ENCODE measurements at regions not wholly inside any gene's neighbourhood (a gene's known extent, or its start where the extent isn't known, plus 50 kb on each side); places are given as distances from the start of the nearest gene placed in this dataset.

GRCh38 chr14:86712176-86712575, 1182.2 kb downstream of the FLRT2 start:
- no peaks in the 10 kb centered on the region for H3K36me3 ChIP-seq (ENCODE audit: control insufficient read depth in 4 of 4, insufficient read depth in 3 of 4, low read depth in 1 of 4, low read length in 3 of 4)
- H3K9ac ChIP-seq (ENCODE audit: low read depth in 1 of 2, low read length in 2 of 2): no peak overlapping the region
- H3K4me1 ChIP-seq (ENCODE audit: control insufficient read depth in 4 of 4, insufficient read depth in 4 of 4, low read length in 3 of 4): peaks cover 1 to 20% (median 12%) of the 10 kb centered on the region in 4 donors
- DNase-seq (ENCODE audit: low spot score): no peak
- H3K9me3 ChIP-seq (ENCODE audit: control insufficient read depth in 4 of 4, low read length in 3 of 4): no peaks in the 10 kb centered on the region
- no peak overlapping the region for H3K27ac ChIP-seq (ENCODE audit: low read depth in 1 of 2, low read length in 2 of 2)
- 89% methylated on average over 1 of the region's 1 CpG for WGBS
- no peak for TF ChIP-seq JUND (IDR thresholded peaks at IDR 0.05)
- TF ChIP-seq HNF4A (conservative IDR thresholded peaks at IDR 0.05): no peak
- TF ChIP-seq, protein P1, sequence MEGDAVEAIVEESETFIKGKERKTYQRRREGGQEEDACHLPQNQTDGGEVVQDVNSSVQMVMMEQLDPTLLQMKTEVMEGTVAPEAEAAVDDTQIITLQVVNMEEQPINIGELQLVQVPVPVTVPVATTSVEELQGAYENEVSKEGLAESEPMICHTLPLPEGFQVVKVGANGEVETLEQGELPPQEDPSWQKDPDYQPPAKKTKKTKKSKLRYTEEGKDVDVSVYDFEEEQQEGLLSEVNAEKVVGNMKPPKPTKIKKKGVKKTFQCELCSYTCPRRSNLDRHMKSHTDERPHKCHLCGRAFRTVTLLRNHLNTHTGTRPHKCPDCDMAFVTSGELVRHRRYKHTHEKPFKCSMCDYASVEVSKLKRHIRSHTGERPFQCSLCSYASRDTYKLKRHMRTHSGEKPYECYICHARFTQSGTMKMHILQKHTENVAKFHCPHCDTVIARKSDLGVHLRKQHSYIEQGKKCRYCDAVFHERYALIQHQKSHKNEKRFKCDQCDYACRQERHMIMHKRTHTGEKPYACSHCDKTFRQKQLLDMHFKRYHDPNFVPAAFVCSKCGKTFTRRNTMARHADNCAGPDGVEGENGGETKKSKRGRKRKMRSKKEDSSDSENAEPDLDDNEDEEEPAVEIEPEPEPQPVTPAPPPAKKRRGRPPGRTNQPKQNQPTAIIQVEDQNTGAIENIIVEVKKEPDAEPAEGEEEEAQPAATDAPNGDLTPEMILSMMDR (IDR thresholded peaks at IDR 0.05; ENCODE audit: low read depth, low read length, missing input control): no peak
- TF ChIP-seq RXRA (IDR thresholded peaks at IDR 0.05): no peak
- TF ChIP-seq, protein P2, sequence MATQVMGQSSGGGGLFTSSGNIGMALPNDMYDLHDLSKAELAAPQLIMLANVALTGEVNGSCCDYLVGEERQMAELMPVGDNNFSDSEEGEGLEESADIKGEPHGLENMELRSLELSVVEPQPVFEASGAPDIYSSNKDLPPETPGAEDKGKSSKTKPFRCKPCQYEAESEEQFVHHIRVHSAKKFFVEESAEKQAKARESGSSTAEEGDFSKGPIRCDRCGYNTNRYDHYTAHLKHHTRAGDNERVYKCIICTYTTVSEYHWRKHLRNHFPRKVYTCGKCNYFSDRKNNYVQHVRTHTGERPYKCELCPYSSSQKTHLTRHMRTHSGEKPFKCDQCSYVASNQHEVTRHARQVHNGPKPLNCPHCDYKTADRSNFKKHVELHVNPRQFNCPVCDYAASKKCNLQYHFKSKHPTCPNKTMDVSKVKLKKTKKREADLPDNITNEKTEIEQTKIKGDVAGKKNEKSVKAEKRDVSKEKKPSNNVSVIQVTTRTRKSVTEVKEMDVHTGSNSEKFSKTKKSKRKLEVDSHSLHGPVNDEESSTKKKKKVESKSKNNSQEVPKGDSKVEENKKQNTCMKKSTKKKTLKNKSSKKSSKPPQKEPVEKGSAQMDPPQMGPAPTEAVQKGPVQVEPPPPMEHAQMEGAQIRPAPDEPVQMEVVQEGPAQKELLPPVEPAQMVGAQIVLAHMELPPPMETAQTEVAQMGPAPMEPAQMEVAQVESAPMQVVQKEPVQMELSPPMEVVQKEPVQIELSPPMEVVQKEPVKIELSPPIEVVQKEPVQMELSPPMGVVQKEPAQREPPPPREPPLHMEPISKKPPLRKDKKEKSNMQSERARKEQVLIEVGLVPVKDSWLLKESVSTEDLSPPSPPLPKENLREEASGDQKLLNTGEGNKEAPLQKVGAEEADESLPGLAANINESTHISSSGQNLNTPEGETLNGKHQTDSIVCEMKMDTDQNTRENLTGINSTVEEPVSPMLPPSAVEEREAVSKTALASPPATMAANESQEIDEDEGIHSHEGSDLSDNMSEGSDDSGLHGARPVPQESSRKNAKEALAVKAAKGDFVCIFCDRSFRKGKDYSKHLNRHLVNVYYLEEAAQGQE (IDR thresholded peaks at IDR 0.05): no peak
- no peak for TF ChIP-seq HNF4G (IDR thresholded peaks at IDR 0.05)
- TF ChIP-seq ZBTB33 (IDR thresholded peaks at IDR 0.05): no peak
- no peak for TF ChIP-seq SP1 (IDR thresholded peaks at IDR 0.05)
- no peaks in the 10 kb centered on the region for H3K27me3 ChIP-seq (ENCODE audit: control insufficient read depth in 4 of 4, insufficient read depth in 4 of 4, low read length in 3 of 4)
- H3K4me3 ChIP-seq (ENCODE audit: low read depth in 1 of 3, low read length in 3 of 3): no peak overlapping the region

DNA sequence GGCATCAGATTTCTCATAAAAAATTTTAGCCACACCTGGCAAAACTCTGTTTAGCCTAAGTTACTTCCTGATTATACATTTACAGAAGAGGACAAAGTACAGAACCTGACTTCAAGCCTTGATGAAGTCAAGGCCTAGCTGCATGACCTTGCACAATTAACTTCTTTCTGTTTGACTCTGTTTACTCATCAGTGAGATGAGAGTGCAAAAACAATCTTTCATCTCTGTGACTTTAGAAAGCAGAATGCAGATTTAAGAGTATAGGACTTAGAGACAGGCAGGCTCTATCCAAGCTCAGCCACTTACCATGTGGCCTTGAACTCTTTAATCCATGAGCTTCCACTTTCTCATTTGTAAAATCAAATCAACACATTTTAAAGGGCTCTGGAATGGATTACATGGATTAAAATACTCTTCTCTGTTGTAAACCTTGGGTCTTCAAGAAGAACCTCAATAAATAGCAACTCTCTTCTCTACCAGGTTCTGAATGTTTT, 1178.9 kb downstream of the FLRT2 start:
- Histone ChIP-seq H3K9ac (ENCODE audit: low read depth in 1 of 2, low read length in 2 of 2) (no peak overlapping the region), H3K27ac (ENCODE audit: low read depth in 1 of 2, low read length in 2 of 2) (peak overlapping the region; percentile 31 to 38), H3K9me3 (ENCODE audit: control insufficient read depth in 4 of 4, low read length in 3 of 4) (no peaks in the 10 kb centered on the region), H3K36me3 (ENCODE audit: control insufficient read depth in 4 of 4, insufficient read depth in 3 of 4, low read depth in 1 of 4, low read length in 3 of 4) (no peaks in the 10 kb centered on the region), H3K4me3 (ENCODE audit: low read depth in 1 of 3, low read length in 3 of 3) (no peak overlapping the region), H3K27me3 (ENCODE audit: control insufficient read depth in 4 of 4, insufficient read depth in 4 of 4, low read length in 3 of 4) (no peaks in the 10 kb centered on the region), H3K4me1 (ENCODE audit: control insufficient read depth in 4 of 4, insufficient read depth in 4 of 4, low read length in 3 of 4) (peaks cover 1 to 20% (median 12%) of the 10 kb centered on the region in 4 donors)
- no peak for DNase-seq (ENCODE audit: low spot score)
- TF ChIP-seq JUND (IDR thresholded peaks at IDR 0.05) (peak; percentile 41 to 67), YY1 (IDR thresholded peaks at IDR 0.05) (peak; percentile 13), EGR1 (IDR thresholded peaks at IDR 0.05; ENCODE audit: low read depth in 2 of 2) (no peak), RAD21 (IDR thresholded peaks at IDR 0.05) (peak; percentile 33 to 55), GABPA (IDR thresholded peaks at IDR 0.05 in 1 of 2, conservative IDR thresholded peaks at IDR 0.05 in 1 of 2) (no peak), HNF4G (IDR thresholded peaks at IDR 0.05) (peak; percentile 87), NR2F2 (IDR thresholded peaks at IDR 0.05) (peak; percentile 43), ZBTB33 (IDR thresholded peaks at IDR 0.05) (peak; percentile 15), MAX (IDR thresholded peaks at IDR 0.05) (peak; percentile 46), HNF4A (conservative IDR thresholded peaks at IDR 0.05) (peak; percentile 92 to 93), FOXA1 (IDR thresholded peaks at IDR 0.05) (peak; percentile 71)
- TF ChIP-seq, protein P2 (IDR thresholded peaks at IDR 0.05): peak; percentile 33
- TF ChIP-seq, protein P1 (IDR thresholded peaks at IDR 0.05; ENCODE audit: low read depth, low read length, missing input control): no peak
